ENCODE measurements at regions not wholly inside any gene's neighbourhood (a gene's known extent, or its start where the extent isn't known, plus 50 kb on each side); places are given as distances from the start of the nearest gene placed in this dataset.

DNA sequence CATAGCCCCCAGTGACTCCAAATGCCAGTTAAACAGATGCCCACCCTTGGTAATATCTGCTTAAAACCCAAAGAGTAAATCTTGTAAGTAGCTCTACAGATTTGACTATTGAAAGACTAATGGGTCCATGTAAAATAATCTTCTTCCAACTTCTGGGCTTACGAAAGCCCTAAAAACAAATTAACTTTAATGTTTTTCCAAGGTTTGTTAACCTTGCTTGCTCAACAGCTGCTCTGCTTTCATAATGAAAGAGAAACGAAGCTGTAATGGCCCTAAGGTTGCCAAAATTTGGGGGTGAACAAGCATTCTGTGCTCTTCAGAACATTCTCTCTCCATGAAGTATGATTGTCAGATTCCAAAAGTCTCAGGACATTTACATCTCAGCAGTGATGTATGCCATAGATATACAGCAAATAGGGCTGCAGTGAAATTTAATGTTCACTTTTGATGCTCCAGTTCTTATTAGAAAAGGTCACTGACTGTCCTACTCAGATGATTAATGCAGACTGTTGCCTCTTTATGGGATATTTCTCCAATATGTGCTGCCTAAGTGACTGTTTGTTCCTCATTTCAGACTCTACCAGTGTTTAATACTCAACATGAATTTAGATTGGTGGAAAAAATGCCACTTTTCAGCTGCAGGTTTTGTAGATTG is 436.3 kb upstream of the CHST9 start:
- DNase-seq (ENCODE audit: low spot score) = no peak

- DNase-seq (ENCODE audit: low spot score) = no peak
Measured at GRCh38 chr18:27619906-27620305, 434.8 kb upstream of the CHST9 start.

DNA sequence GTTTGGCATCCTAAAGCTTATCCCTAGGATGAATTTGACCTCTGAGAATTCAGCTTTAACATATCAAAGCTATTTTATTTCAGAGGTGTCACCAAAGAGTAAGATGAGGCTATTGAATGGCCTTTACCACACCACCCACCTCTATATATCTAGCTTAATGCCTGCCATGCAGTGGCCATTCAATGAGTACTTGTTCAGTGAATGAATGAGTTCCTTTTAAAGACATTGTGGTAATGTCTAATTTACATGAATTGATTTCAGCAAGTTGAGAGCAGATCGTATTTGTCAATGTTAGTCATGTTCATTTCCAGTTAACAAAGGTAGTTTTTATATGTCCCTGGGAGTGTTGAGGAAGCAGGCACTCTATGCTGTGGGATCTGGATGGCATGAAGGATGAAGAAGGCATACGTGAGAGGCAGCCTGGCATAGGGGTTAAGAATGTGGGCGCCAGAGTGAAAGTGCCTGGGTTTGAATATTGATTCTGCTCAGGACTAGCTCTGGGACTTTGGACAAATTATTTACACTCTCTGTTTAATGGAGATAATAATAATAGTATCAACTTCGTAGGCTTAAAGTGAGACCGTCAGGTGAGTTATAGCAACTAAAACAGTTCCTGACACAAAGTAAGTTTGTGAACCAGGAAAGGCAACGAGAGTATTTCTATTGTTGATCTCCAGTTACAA is 434.1 kb upstream of the CHST9 start:
- no peak for DNase-seq (ENCODE audit: low spot score)

- no peak for DNase-seq (ENCODE audit: low spot score)
Measured at GRCh38 chr18:27616324-27616723, 431.2 kb upstream of the CHST9 start.

DNA sequence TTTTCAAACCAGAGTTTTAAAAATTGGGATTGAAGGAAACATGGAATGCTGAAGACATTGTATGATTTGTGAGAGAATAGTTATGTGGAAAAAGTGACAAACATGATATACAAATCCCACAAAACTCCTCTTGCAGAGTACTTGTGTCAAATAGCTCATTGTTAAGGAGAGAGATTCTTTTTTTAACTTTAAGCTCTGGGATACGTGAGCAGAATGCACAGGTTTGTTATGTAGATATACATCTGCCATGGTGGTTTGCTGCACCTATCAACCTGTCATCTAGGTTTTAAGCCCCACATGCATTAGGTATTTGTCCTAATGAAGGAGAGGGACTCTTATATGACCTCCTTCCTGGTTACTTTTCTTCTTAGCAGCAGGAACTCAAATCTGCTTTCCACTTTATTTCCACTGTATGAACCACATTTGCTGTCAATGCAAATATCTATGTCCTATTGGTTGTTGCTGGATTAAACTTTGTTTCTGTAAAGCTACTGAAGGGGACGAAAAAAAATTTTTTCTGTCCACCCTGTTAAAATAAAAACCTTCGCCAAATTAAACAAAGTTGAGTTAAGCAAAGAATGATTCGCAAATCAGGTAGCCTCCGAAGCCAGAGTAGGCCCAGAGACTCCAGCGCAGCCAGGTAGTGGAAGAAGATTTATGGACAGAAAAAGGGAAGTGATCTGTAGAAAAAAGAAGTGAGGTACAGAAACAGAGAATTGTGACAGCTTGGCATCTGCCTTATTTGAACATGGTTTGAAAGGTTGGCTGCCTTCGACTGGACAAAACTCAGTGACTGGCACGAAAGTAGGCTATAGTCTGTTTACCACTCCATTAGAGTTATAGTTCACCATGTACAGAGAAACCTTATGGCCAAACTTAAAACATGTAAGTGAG is 430.1 kb upstream of the CHST9 start:
- no peak for DNase-seq (ENCODE audit: low spot score)

DNA sequence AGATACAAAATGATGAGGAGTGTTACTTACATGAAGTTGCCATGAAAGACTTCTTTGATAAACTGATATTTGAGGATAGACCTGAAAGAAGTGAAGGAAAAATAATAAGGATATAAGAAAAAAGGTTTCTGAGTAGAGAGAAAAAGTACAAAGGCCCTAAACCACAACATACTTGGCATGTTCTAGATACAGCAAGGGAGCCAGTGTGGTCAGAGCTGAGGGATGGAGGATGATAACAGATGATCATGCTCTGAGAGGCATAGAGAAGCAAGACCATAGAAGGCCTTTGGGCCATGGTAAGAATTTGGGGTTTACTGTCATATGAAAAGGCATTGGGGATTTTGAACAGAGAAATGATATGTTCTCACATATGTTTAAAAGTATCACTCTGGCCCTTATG is 424.1 kb upstream of the CHST9 start:
- DNase-seq (ENCODE audit: low spot score) = no peak

DNA sequence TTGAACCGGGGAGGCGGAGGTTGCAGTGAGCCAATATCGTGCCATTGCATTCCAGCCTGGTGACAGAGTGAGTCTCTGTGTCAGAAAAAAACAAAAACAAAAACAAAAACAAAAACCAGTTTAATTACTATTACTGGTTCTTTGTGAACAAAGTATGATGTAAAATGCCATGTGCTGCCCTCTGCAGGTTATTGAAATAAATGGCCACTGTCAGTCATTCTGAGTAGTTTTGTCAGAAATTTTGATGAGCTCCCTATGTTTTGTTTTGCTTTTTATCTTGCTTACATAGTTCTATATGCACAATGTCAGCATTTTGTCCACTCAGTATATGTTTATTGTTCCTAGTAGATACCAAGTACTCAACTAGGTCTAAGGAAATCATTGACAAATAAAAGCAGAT is 423.6 kb upstream of the CHST9 start:
- no peak for DNase-seq (ENCODE audit: low spot score)

- DNase-seq (ENCODE audit: low spot score) = no peak
Measured at GRCh38 chr18:27608174-27608573, 423.1 kb upstream of the CHST9 start.

DNA sequence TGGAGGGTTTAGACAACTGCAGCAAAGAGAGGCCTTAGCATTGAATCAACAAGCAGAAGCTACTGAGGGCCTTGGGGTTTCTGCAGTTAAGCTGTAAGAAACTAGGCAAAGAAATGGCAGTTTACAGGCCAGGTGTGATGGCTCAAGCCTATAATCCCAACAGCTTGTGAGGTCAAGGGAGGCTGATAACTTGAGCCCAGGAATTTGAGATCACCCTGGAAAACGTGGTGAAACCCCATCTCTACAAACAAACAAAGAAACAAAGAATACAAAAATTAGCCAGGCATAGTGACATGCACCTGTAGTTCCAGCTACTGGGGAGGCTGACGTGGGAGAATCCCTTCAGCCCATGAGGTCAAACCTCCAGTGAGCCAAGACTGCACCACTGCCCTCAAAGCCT is 421.6 kb upstream of the CHST9 start:
- no peak for DNase-seq (ENCODE audit: low spot score)

DNA sequence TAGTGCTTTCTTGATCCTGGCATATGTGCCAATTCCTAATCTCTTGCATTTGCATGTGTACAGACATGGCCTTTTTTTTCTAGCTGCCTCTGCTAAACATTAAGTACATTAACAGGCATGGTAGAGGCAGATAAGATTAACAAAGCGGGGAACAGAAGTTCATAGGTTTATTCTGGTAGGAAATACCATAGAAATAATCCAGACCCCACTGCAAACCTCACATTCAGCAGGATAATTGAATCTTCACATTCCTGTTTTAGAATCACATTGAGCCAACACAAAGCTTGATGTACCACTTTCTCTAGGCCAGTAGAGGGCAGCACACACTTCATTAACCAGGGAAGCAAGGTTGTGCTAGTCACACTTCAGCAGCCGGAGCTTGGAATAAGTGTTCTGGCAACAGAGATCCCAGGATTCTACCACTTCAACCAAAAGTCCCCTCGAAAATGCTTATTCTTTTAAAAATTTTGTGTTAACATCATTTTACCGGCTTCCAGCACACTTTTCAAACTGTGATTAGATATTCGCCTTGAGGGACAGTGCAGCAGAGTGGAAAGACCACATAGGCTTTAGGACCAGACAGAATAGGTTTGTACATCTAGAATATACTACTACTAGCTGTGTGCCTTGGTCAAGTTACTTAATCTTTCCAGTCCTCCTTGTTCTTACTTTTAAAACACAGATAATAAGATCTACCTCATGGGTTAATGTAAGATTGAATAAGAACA is 420.2 kb upstream of the CHST9 start:
- DNase-seq (ENCODE audit: low spot score) = peak; percentile 18

- DNase-seq (ENCODE audit: low spot score) = no peak
Measured at GRCh38 chr18:27604583-27604982, 419.5 kb upstream of the CHST9 start.

- DNase-seq (ENCODE audit: low spot score) = no peak
Measured at GRCh38 chr18:27602092-27602491, 417.0 kb upstream of the CHST9 start.

DNA sequence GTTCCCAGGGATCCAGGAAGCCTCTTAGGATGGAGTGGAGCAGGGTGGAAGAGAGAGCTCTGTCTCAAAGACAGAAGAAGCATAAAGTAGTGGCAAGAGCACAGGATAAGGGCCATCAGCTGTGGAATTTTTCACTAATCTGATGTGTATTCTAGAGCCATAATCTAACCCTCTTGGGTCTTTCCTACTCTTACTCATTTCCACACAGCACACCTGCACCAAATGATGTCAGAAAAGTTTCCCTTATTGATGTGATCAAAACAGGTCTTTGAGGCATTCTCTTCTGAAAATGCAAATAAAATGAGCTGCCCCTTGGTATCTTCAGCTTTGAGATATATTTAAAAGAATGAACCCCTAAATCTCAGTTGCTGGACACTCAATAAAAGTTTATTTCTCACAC is 415.1 kb upstream of the CHST9 start:
- no peak for DNase-seq (ENCODE audit: low spot score)

DNA sequence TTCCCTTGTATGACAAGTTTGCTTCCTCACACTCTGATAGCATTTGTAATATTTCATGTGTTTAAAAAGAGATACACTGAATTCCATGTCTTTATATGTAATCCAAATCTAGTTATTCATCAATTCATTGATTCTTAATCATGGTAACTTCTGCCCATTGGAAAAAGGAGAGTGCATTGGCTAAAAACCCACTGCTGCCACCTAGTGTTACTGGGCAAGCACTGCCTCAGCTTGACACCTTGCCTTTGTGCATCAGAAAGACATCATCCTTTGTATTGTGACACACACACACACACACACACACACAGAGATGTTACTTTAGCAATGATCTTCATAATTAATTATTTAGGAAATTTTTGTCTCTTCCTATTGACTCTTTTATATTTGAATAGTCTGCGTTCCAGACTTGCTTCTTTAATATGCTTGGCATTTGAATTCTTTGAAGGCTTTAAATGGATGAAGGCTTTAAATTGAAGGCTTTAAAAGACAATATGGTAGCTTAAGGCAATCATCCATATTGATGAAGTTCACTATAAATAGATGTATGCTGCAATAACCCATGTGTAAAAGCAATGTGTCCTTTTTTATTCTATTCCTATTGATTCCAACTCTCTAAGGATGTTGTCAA is 414.2 kb upstream of the CHST9 start:
- peak; percentile 8 for DNase-seq (ENCODE audit: low spot score)

DNA sequence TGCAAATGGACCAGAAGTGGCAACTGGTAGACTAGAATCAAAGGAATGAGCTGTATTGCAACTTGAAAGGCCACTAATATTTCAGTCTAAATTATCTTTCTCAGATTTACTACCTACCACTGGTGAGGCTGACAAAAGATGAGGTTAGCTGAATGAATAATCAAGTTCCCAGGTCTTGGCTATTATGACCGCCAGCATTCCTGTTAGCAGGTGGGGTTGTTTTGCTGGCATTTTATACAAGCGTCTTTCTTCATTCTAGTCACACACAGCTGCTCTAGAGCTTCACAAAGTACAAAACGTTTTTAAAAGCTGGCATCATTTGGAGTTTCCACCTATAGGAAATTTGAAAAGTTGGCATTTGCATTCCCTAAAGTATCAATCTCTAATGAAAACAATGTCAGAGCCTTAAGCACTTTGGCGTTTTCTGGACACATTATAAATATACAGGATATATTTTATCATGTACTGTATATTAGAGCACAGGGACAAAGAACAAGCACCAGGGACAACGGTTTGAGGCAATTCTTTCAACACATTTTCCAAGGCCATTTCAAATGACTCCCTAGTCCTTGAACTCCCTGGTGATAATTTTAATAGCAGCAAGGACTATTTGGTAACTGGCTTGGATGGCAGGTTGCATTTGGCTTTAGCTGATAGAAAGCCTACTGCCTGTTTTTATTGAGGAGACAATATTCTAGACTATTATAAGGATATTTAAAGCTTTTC is 410.2 kb upstream of the CHST9 start:
- DNase-seq (ENCODE audit: low spot score) = no peak

DNA sequence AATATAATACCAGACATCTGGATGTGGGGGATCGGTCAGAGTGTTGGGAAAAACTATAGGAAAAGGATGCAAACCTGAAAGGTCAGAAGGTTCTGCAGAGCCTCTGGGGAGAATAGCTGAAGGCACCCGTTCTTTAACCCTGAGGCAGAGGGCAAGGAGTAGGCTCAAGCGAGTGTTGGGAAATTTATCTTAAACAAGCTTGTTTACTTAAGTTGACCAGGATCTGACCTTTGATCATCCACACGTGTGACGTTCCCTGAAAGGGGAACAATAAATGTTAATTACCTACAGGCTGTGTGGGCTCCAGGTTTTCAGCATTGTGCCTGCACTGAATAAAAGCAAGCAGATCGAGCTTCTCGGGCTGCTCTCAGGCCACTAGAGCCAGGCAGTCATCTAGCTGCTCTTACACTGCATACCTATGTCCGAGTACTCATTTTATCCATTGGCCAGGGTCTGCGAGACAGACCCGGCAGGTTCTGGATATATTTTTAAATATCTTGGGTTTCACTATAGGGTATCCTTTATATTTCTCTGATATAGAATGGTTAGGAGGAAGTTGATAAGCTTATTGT is 400.6 kb upstream of the CHST9 start:
- DNase-seq (ENCODE audit: low spot score) = no peak

GRCh38 chr18:27583466-27583865 is 398.4 kb upstream of the CHST9 start:
- DNase-seq (ENCODE audit: low spot score) = no peak

DNA sequence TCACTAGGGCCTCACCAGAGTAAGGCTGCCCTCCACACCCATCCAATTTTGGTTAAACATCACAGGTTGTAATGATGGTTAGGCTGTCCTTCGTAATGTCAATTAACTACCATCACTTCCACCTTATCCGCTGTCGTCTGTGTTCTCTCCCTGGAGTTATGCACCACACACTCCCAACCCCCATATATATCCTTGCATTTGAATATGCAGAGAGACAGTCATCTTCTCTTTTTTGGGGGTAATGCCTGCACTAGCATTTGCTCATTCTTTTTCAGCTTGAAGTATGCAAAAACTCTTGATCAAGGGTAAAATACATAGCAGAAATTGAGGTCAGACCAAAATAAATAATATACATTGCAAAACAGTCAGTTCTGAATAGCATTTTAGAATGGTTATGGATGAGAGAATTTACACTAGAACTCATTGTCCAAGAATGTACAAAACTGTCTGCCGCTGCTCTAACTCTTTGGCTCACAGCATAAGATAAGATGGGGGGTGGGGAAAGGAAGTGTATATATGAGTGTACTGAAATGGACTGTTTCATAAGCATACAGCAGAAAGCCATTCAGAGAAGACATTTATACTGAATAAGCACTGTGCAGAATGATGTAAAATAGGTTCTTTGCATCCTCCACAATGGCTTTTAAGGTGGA is 397.8 kb upstream of the CHST9 start:
- DNase-seq (ENCODE audit: low spot score) = no peak

DNA sequence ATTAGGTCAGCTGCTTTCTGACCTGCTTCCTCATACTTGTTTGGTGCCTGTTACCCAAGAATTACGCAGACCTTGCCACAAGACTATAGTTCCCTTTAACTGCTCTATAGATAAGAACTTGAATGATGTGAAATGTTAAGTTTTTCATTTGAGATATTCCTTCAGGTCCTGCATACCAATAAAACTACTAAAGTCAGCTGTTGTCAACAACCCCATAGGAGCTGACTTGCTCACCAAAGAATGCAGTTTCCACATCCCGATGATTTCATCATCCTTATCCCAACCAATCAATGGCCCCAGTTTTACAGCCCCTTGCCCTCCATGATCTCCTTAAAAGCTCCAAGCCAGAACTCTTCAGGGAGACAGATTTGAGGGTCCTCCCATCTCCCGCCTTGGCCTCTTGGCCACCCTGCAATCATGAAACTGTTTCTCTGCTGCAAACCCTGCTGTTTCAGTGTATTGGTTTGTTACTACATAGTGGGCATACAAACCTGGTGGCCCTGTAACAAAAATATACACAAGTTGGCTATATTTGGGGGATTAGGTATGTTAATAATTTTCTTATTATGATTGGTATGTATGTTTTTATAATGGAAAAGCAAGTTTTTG is 396.3 kb upstream of the CHST9 start:
- DNase-seq (ENCODE audit: low spot score) = no peak

DNA sequence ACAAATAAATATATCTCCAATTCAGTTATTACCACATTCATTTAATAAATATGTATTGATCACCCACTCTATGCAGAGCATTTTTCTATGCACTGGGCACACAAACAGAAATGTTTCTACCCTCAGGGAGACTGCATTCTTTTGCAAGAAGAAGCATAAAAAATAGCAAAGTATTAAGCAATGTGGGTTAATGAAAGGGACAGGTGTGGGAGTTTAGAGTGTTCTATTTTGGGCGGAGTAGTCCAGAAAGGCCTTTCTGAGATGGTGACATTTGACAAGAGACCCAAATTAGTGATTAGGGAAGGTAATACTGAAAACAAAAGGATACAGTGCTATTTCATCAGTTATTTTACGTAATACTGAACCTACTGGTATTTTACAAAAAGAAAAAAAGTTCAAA is 394.3 kb upstream of the CHST9 start:
- no peak for DNase-seq (ENCODE audit: low spot score)

All from CD4-positive, alpha-beta T cell treated with Interleukin-2 at 100 ng/mL for 4 hours (primary cell).